ENCODE measurements at regions not wholly inside any gene's neighbourhood (a gene's known extent, or its start where the extent isn't known, plus 50 kb on each side); places are given as distances from the start of the nearest gene placed in this dataset.

- intact Hi-C loops (cut with DNase I) = no loop called here
- Histone ChIP-seq H3K27me3 (no peaks in the 10 kb centered on the region), H3K27ac (no peak overlapping the region), H3K9me3 (no peaks in the 10 kb centered on the region), H3K4me3 (no peak overlapping the region), H3K36me3 (no peaks in the 10 kb centered on the region), H3K4me1 (no peaks in the 10 kb centered on the region)
- no peak for DNase-seq
- TF ChIP-seq POLR2A (IDR thresholded peaks at IDR 0.05) (no peak), EP300 (IDR thresholded peaks at IDR 0.05) (no peak), POLR2AphosphoS5 (IDR thresholded peaks at IDR 0.05) (no peak), CTCF (IDR thresholded peaks at IDR 0.05) (no peak)
- WGBS, 2 donors = 86 to 89% methylated on average over 4 of the region's 4 CpGs
Observed at GRCh38 chr6:155561966-155562364, 106.3 kb upstream of the NOX3 start.

GRCh38 chr6:155561257-155561965 is 105.8 kb upstream of the NOX3 start:
- H3K4me3 ChIP-seq = no peak overlapping the region
- no peak overlapping the region for H3K27ac ChIP-seq
- TF ChIP-seq POLR2A (IDR thresholded peaks at IDR 0.05) (no peak), POLR2AphosphoS5 (IDR thresholded peaks at IDR 0.05) (no peak), CTCF (IDR thresholded peaks at IDR 0.05) (no peak), EP300 (IDR thresholded peaks at IDR 0.05) (no peak)
- H3K36me3 ChIP-seq = no peaks in the 10 kb centered on the region
- WGBS, 2 donors = 13 to 52% methylated on average over 1 of the region's 1 CpG
- intact Hi-C loops (cut with DNase I) = no loop called here
- no peaks in the 10 kb centered on the region for H3K9me3 ChIP-seq
- H3K4me1 ChIP-seq = no peaks in the 10 kb centered on the region
- H3K27me3 ChIP-seq = no peaks in the 10 kb centered on the region
- no peak for DNase-seq

- no peak for DNase-seq
- no peak overlapping the region for H3K27ac ChIP-seq
- H3K27me3 ChIP-seq = no peaks in the 10 kb centered on the region
- 65 to 92% methylated on average over 4 of the region's 4 CpGs for WGBS, 2 donors
- no peak for TF ChIP-seq POLR2AphosphoS5 (IDR thresholded peaks at IDR 0.05)
- TF ChIP-seq POLR2A (IDR thresholded peaks at IDR 0.05) = no peak
- TF ChIP-seq EP300 (IDR thresholded peaks at IDR 0.05) = no peak
- TF ChIP-seq CTCF (IDR thresholded peaks at IDR 0.05) = no peak
- intact Hi-C loops (cut with DNase I) = no loop called here
- no peaks in the 10 kb centered on the region for H3K9me3 ChIP-seq
- H3K4me3 ChIP-seq = no peak overlapping the region
- H3K36me3 ChIP-seq = no peaks in the 10 kb centered on the region
- no peaks in the 10 kb centered on the region for H3K4me1 ChIP-seq
Observed at GRCh38 chr6:155549928-155550327, 94.3 kb upstream of the NOX3 start.

GRCh38 chr6:155549028-155549798 is 93.6 kb upstream of the NOX3 start:
- 85 to 93% methylated on average over 9 of the region's 9 CpGs for WGBS, 2 donors
- H3K27ac ChIP-seq = no peak overlapping the region
- H3K4me3 ChIP-seq = no peak overlapping the region
- H3K9me3 ChIP-seq = no peaks in the 10 kb centered on the region
- no peaks in the 10 kb centered on the region for H3K27me3 ChIP-seq
- intact Hi-C loops (cut with DNase I) = no loop called here
- TF ChIP-seq POLR2AphosphoS5 (IDR thresholded peaks at IDR 0.05) = no peak
- TF ChIP-seq CTCF (IDR thresholded peaks at IDR 0.05) = no peak
- no peak for TF ChIP-seq EP300 (IDR thresholded peaks at IDR 0.05)
- no peak for TF ChIP-seq POLR2A (IDR thresholded peaks at IDR 0.05)
- no peak for DNase-seq
- no peaks in the 10 kb centered on the region for H3K36me3 ChIP-seq
- H3K4me1 ChIP-seq = no peaks in the 10 kb centered on the region

Data from sigmoid colon (tissue), 6 donors.